DOHH2 (cell line): ENCODE measurements at regions not wholly inside any gene's neighbourhood (a gene's known extent, or its start where the extent isn't known, plus 50 kb on each side); places are given as distances from the start of the nearest gene placed in this dataset.
"Not testable (repeated sequence)": the region's sequence is repeated elsewhere in the genome, so short reads cannot be mapped to it uniquely, and the experiment has no call there.

Experiments
- EZH2phosphoT487 ChIP-seq: fragments of 200-600 bp; sonication (generic); IDR thresholded peaks from 2 replicates; pipeline ENCODE4 v1.6.1; 2017; ENCODE audit warnings: borderline replicate concordance, mild to moderate bottlenecking, antibody characterized with exemption, low read length, moderate library complexity, mixed read lengths
- TF ChIP-seq, protein P1 (sequence below): fragments of 200-600 bp; sonication (generic); IDR thresholded peaks from one replicate; pipeline ENCODE4 v1.5.1; 2014; ENCODE audit warnings: antibody characterized with exemption, mild to moderate bottlenecking, low read depth, low read length; ENCODE audit not compliant: poor library complexity, severe bottlenecking

DNA sequence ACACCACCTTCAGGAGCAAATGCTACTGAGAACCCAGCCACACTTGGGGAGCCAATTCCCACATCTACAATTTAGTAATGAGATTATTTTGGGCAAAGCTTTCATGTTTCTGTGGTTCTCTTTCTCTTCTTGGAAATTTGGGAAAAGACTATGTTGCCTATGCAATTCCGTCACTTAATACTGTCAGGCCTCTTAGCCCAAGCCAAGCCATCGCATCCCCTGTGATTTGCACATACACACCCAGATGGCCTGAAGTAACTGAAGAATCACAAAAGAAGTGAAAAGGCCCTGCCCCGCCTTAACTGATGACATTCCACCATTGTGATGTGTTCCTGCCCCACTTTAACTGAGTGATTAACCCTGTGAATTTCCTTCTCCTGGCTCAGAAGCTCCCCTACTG, 153.4 kb upstream of the NANOGP8 start:
- TF ChIP-seq, protein P1, sequence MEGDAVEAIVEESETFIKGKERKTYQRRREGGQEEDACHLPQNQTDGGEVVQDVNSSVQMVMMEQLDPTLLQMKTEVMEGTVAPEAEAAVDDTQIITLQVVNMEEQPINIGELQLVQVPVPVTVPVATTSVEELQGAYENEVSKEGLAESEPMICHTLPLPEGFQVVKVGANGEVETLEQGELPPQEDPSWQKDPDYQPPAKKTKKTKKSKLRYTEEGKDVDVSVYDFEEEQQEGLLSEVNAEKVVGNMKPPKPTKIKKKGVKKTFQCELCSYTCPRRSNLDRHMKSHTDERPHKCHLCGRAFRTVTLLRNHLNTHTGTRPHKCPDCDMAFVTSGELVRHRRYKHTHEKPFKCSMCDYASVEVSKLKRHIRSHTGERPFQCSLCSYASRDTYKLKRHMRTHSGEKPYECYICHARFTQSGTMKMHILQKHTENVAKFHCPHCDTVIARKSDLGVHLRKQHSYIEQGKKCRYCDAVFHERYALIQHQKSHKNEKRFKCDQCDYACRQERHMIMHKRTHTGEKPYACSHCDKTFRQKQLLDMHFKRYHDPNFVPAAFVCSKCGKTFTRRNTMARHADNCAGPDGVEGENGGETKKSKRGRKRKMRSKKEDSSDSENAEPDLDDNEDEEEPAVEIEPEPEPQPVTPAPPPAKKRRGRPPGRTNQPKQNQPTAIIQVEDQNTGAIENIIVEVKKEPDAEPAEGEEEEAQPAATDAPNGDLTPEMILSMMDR: not testable (repeated sequence)
- TF ChIP-seq EZH2phosphoT487: not testable (repeated sequence)
